Fibroblast of mammary gland (primary cell): ENCODE measurements at regions not wholly inside any gene's neighbourhood (a gene's known extent, or its start where the extent isn't known, plus 50 kb on each side); places are given as distances from the start of the nearest gene placed in this dataset.

Source experiments
- DNase-seq: peaks from one replicate; pipeline ENCODE4 v3.0.0-alpha.2; 2010; ENCODE audit warnings: low read depth
- H3K4me3 ChIP-seq: 2 replicates; pipeline ENCODE4 v1.5.1; 2011; ENCODE audit warnings: low read depth, mild to moderate bottlenecking, low read length, moderate library complexity; ENCODE audit not compliant: control insufficient read depth
- CTCF ChIP-seq: conservative IDR thresholded peaks from 2 replicates; pipeline ENCODE4 v1.5.1; 2011; ENCODE audit warnings: low read depth, low read length, inconsistent platforms; ENCODE audit not compliant: control insufficient read depth, insufficient read depth

GRCh38 chr3:64765947-64766346 lies 78.1 kb upstream of the ADAMTS9 start:
- no peak overlapping the region for H3K4me3 ChIP-seq
- no peak for DNase-seq
- no peak for TF ChIP-seq CTCF

GRCh38 chr3:64764386-64764929 lies 76.7 kb upstream of the ADAMTS9 start:
- no peak for DNase-seq
- H3K4me3 ChIP-seq: no peak overlapping the region
- TF ChIP-seq CTCF: no peak

DNA sequence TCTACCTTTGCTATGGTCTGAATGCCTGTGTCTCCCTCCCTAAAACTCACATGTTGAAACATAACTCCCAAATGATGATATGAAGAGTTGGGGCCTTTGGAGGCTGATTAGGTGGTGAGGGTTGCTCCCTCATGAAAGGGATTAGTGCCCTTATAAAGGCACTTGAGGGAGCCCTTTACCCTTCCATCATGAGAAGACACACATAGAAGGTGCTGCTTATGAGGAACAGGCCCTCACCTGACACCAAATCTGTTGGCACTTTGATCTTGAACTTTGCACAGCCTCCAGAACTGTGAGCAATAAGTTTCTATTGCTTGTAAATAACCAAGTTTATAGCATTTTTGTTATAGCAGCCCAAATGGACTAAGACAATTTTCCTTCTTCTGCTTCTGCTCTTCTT lies 76.2 kb upstream of the ADAMTS9 start:
- no peak for TF ChIP-seq CTCF
- no peak overlapping the region for H3K4me3 ChIP-seq
- no peak for DNase-seq

DNA sequence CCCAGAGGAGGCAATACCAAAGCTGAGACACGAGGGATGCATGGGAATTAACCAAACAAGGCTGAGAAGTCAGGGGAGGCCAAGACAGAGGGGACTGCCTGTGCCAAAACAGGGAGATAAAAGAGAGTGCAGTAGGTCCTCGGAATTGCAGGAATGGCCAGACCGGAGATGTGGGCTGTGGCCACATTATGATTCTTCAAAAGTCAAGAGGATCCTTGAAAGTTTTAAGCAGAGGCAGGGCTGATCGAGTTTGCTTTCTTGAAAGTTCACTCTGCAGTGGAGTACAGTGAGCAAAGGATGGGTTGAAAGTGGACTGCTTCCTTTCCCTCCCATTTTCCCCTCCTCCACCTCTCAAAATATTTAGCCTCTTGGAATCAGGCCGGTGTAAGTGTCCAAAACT lies 73.9 kb upstream of the ADAMTS9 start:
- H3K4me3 ChIP-seq: no peak overlapping the region
- DNase-seq: no peak
- TF ChIP-seq CTCF: no peak

DNA sequence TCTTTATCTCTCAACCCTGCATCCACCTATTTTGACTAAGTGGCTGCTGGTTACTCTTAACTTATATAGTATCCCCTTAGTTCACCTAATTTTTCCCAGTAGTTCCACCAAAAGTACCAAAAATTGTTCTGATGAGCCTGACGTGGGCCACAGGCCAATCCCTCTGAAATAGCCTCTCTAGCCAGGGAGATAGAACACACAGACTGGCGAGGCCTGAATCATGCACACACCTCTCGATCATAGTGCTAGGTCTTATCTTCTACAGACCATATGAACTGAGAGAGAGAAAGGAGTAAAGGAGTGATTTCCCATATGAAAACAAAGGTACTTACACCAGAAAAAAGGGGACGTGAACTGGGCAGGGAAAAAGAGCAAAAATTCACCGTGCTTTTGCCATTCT lies 72.5 kb upstream of the ADAMTS9 start:
- no peak for TF ChIP-seq CTCF
- no peak overlapping the region for H3K4me3 ChIP-seq
- DNase-seq: no peak

GRCh38 chr3:64759811-64760210 lies 72.0 kb upstream of the ADAMTS9 start:
- no peak for DNase-seq
- no peak for TF ChIP-seq CTCF
- no peak overlapping the region for H3K4me3 ChIP-seq

GRCh38 chr3:64756398-64756986 lies 68.7 kb upstream of the ADAMTS9 start:
- TF ChIP-seq CTCF: no peak
- H3K4me3 ChIP-seq: no peak overlapping the region
- DNase-seq: no peak
